H1 (cell line): ENCODE measurements at regions not wholly inside any gene's neighbourhood (a gene's known extent, or its start where the extent isn't known, plus 50 kb on each side); places are given as distances from the start of the nearest gene placed in this dataset.
"Not testable (repeated sequence)": the region's sequence is repeated elsewhere in the genome, so short reads cannot be mapped to it uniquely, and the experiment has no call there.

ENCODE experiments used
- CTCF ChIA-PET: fragments of 300-600 bp; sonication (Branson Sonifier 250); formaldehyde crosslinking; loops from one replicate; lab custom pipeline; 2021; ENCODE audit not compliant: partially characterized antibody; lab: Charles Lee
- POLR2A ChIA-PET: fragments of 300-600 bp; sonication (Branson Sonifier 250); formaldehyde crosslinking; loops from one replicate; lab custom pipeline; 2021; ENCODE audit warnings: inconsistent platforms; ENCODE audit not compliant: partially characterized antibody; lab: Charles Lee
- DNase-seq, 2 experiments: peaks; one replicate each; pipeline versions ENCODE4 v3.0.0 to v3.0.0-alpha.2; 2010 to 2022; ENCODE audit warnings: low spot score in 2 of 2, low read depth in 1 of 2, mixed read lengths in 1 of 2
- FAIRE-seq: peaks from 2 replicates; lab custom pipeline; 2011; peaks lifted over from hg19 to GRCh38; lab: Jason Lieb, UNC
- H2AFZ ChIP-seq: 2 replicates; pipeline ENCODE4 v1.8.1; 2012; ENCODE audit warnings: low read length, inconsistent platforms
- H2AK5ac ChIP-seq: 2 replicates; pipeline ENCODE4 v1.6.1; 2013; ENCODE audit warnings: low read depth, low read length
- H2BK120ac ChIP-seq: replicated peaks from 2 replicates; pipeline ENCODE3; 2013; ENCODE audit warnings: low read depth, low read length, inconsistent platforms
- H2BK12ac ChIP-seq: 2 replicates; pipeline ENCODE4 v1.6.1; 2013; ENCODE audit warnings: low read depth, low read length
- H2BK15ac ChIP-seq: 2 replicates; pipeline ENCODE4 v1.6.1; 2013; ENCODE audit warnings: low read length
- H2BK20ac ChIP-seq: 2 replicates; pipeline ENCODE4 v1.6.1; 2013; ENCODE audit warnings: low read length
- H2BK5ac ChIP-seq: 2 replicates; pipeline ENCODE4 v1.6.1; 2013; ENCODE audit warnings: low read depth, low read length
- H3K14ac ChIP-seq: 2 replicates; pipeline ENCODE4 v1.6.1; 2013; ENCODE audit warnings: inconsistent platforms; ENCODE audit not compliant: insufficient read length
- H3K18ac ChIP-seq: 2 replicates; pipeline ENCODE4 v1.6.1; 2013; ENCODE audit warnings: low read length; ENCODE audit errors: extremely low read depth
- H3K23ac ChIP-seq: 2 replicates; pipeline ENCODE4 v1.6.1; 2013; ENCODE audit warnings: inconsistent platforms; ENCODE audit not compliant: insufficient read length
- H3K23me2 ChIP-seq: 2 replicates; pipeline ENCODE4 v1.6.1; 2013; ENCODE audit warnings: low read depth, low read length
- H3K27ac ChIP-seq: 2 replicates; pipeline ENCODE4 v1.6.1; 2011; ENCODE audit warnings: low read depth, low read length, inconsistent platforms
- H3K27me3 ChIP-seq, 4 experiments: replicated peaks in 1 of 4; 1 replicate in 1 of 4; 2 replicates in 3 of 4; pipeline versions ENCODE4 v1.6.1 to v1.8.1; 2011 to 2013; ENCODE audit warnings: low read length in 3 of 4, mild to moderate bottlenecking in 3 of 4, inconsistent platforms in 2 of 4, mixed read lengths in 2 of 4, moderate library complexity in 1 of 4; ENCODE audit not compliant: control insufficient read depth in 3 of 4, insufficient read depth in 3 of 4; ENCODE audit errors: extremely low read depth in 1 of 4
- H3K36me3 ChIP-seq, 4 experiments: 2 replicates each; pipeline versions ENCODE4 v1.6.1 to v1.8.1; 2011 to 2013; ENCODE audit warnings: mild to moderate bottlenecking in 4 of 4, low read length in 3 of 4, moderate library complexity in 2 of 4, control low read depth in 1 of 4, inconsistent platforms in 1 of 4; ENCODE audit not compliant: insufficient read depth in 4 of 4, control insufficient read depth in 2 of 4
- H3K4ac ChIP-seq: replicated peaks from 2 replicates; pipeline ENCODE3; 2013; ENCODE audit warnings: low read length, low read depth, mixed read lengths, inconsistent platforms; ENCODE audit not compliant: insufficient read length
- H3K4me1 ChIP-seq, 4 experiments: replicated peaks in 1 of 4; 1 replicate in 1 of 4; 2 replicates in 3 of 4; pipeline versions ENCODE4 v1.6.1 to v1.8.1; 2011 to 2013; ENCODE audit warnings: low read length in 3 of 4, inconsistent platforms in 2 of 4, mixed read lengths in 1 of 4; ENCODE audit not compliant: insufficient read depth in 4 of 4, control insufficient read depth in 3 of 4
- H3K4me2 ChIP-seq, 2 experiments: 2 replicates each; pipeline versions ENCODE4 v1.6.1 to v1.8.1; 2011 to 2013; ENCODE audit warnings: low read depth in 2 of 2, low read length in 2 of 2, control low read depth in 1 of 2, inconsistent platforms in 1 of 2, mild to moderate bottlenecking in 1 of 2; ENCODE audit not compliant: insufficient read depth in 1 of 2
- H3K4me3 ChIP-seq, 4 experiments: fragments of 200-600, 300-600 bp in 1 of 4; sonication (generic), shearing (Covaris generic), sonication (Bioruptor Twin) in 1 of 4; 2 replicates each; pipeline versions ENCODE4 v1.5.1 to v1.8.1; 2011 to 2016; ENCODE audit warnings: low read length in 4 of 4, low read depth in 3 of 4, control low read depth in 2 of 4, inconsistent platforms in 2 of 4, mild to moderate bottlenecking in 2 of 4, mixed read lengths in 1 of 4, moderate library complexity in 1 of 4; ENCODE audit not compliant: insufficient read depth in 2 of 4; ENCODE audit errors: extremely low read depth in 1 of 4
- H3K56ac ChIP-seq: replicated peaks from 2 replicates; pipeline ENCODE3; 2013; ENCODE audit warnings: low read depth, mild to moderate bottlenecking, mixed read lengths, low read length, inconsistent platforms; ENCODE audit not compliant: insufficient read length
- H3K79me1 ChIP-seq: 2 replicates; pipeline ENCODE4 v1.6.1; 2013; ENCODE audit warnings: low read depth, low read length, control low read depth
- H3K79me2 ChIP-seq, 2 experiments: 2 replicates each; pipeline versions ENCODE4 v1.6.1 to v1.8.1; 2012 to 2013; ENCODE audit warnings: low read length in 2 of 2, mild to moderate bottlenecking in 2 of 2, inconsistent platforms in 1 of 2; ENCODE audit not compliant: insufficient read depth in 2 of 2, control insufficient read depth in 1 of 2
- H3K9ac ChIP-seq, 4 experiments: replicated peaks in 1 of 4; 1 replicate in 1 of 4; 2 replicates in 3 of 4; pipeline versions ENCODE4 v1.6.1 to v1.8.1; 2011 to 2013; ENCODE audit warnings: low read depth in 3 of 4, low read length in 3 of 4, control low read depth in 2 of 4, mild to moderate bottlenecking in 2 of 4, moderate library complexity in 2 of 4, inconsistent platforms in 1 of 4; ENCODE audit errors: extremely low read depth in 1 of 4
- H3K9me3 ChIP-seq, 2 experiments: 2 replicates each; pipeline versions ENCODE4 v1.6.1 to v1.8.1; 2012 to 2013; ENCODE audit warnings: mild to moderate bottlenecking in 2 of 2, moderate library complexity in 2 of 2, control low read depth in 1 of 2, inconsistent platforms in 1 of 2, low read depth in 1 of 2, low read length in 1 of 2, mixed read lengths in 1 of 2; ENCODE audit not compliant: insufficient read depth in 2 of 2
- H4K20me1 ChIP-seq, 2 experiments: replicated peaks in 1 of 2; 2 replicates each; pipeline versions ENCODE3 to v1.8.1; 2011 to 2013; ENCODE audit warnings: inconsistent platforms in 2 of 2, low read length in 2 of 2, mild to moderate bottlenecking in 1 of 2; ENCODE audit not compliant: insufficient read depth in 2 of 2, control insufficient read depth in 1 of 2
- H4K5ac ChIP-seq: 2 replicates; pipeline ENCODE4 v1.6.1; 2013; ENCODE audit warnings: low read length, low read depth, mixed read lengths, inconsistent platforms; ENCODE audit not compliant: insufficient read length
- H4K8ac ChIP-seq: 2 replicates; pipeline ENCODE4 v1.8.0; 2013; ENCODE audit warnings: mild to moderate bottlenecking, moderate library complexity, low read length, inconsistent platforms; ENCODE audit not compliant: insufficient read depth; ENCODE audit errors: extremely low read depth
- H4K91ac ChIP-seq: replicated peaks from 2 replicates; pipeline ENCODE3; 2013; ENCODE audit warnings: low read length, mixed read lengths, inconsistent platforms; ENCODE audit not compliant: insufficient read length
- WGBS, 2 experiments: shearing (Covaris generic) in 1 of 2; methylation state at CpG; one replicate each; pipeline versions ENCODE4 v1.1.6 to v1.1.7; 2013 to 2015; ENCODE audit warnings: low lambda C conversion rate in 2 of 2, mixed read lengths in 2 of 2, inconsistent platforms in 1 of 2, low coverage in 1 of 2, missing lambda C conversion rate in 1 of 2; ENCODE audit not compliant: insufficient replicate concordance in 2 of 2, insufficient coverage in 1 of 2, insufficient read length in 1 of 2; ENCODE audit errors: extremely low coverage in 1 of 2, missing lambda C conversion rate in 1 of 2; 5-methylcytosine and 5-hydroxymethylcytosine counted together

- H4K91ac ChIP-seq, H2AFZ ChIP-seq, CTCF ChIA-PET, H3K56ac ChIP-seq, DNase-seq, H3K36me3 ChIP-seq, H3K23me2 ChIP-seq, H2BK5ac ChIP-seq, H2BK12ac ChIP-seq, H3K27ac ChIP-seq, H4K5ac ChIP-seq, H2BK20ac ChIP-seq, H3K14ac ChIP-seq, H3K4me2 ChIP-seq, H3K4ac ChIP-seq, H2BK15ac ChIP-seq, H4K8ac ChIP-seq, H3K79me1 ChIP-seq, H3K27me3 ChIP-seq, H3K4me3 ChIP-seq, H3K4me1 ChIP-seq, H3K18ac ChIP-seq, H2BK120ac ChIP-seq, H4K20me1 ChIP-seq, H3K9ac ChIP-seq, H3K23ac ChIP-seq, H3K79me2 ChIP-seq, H2AK5ac ChIP-seq, FAIRE-seq, POLR2A ChIA-PET: not testable (repeated sequence)
- H3K9me3 ChIP-seq, result peaks cover 3 to 79% of the 10 kb centered on the region in 2 experiments; a peak in 3 of 4 replicates
- WGBS, 2 experiments, result 74% methylated on average over 3 of the region's 9 CpGs; no CpG with 5 or more reads in 1 of the 2 experiments
Measured at GRCh38 chr2:91773810-91774209, 3082.3 kb downstream of the RPIA start.

GRCh38 chr2:91775193-91775592, 3083.7 kb downstream of the RPIA start:
- H2BK20ac ChIP-seq, H3K56ac ChIP-seq, H2AFZ ChIP-seq, H3K27me3 ChIP-seq, CTCF ChIA-PET, H2BK12ac ChIP-seq, H3K23me2 ChIP-seq, DNase-seq, H4K20me1 ChIP-seq, H3K14ac ChIP-seq, H3K4me3 ChIP-seq, H3K4me2 ChIP-seq, H2AK5ac ChIP-seq, H3K79me2 ChIP-seq, H2BK5ac ChIP-seq, H3K9ac ChIP-seq, H3K4ac ChIP-seq, H3K4me1 ChIP-seq, H2BK120ac ChIP-seq, H2BK15ac ChIP-seq, H3K18ac ChIP-seq, H3K27ac ChIP-seq, FAIRE-seq, H4K8ac ChIP-seq, H4K5ac ChIP-seq, POLR2A ChIA-PET, H3K36me3 ChIP-seq, H3K23ac ChIP-seq, H3K79me1 ChIP-seq, H4K91ac ChIP-seq: not testable (repeated sequence)
- H3K9me3 ChIP-seq, result peaks cover 0 to 78% of the 10 kb centered on the region in 2 experiments; a peak in 3 of 4 replicates
- 74% methylated on average over 4 of the region's 4 CpGs; no CpG with 5 or more reads in 1 of the 2 experiments for WGBS, 2 experiments
